Stomach (tissue), 8 donors: ENCODE measurements at regions not wholly inside any gene's neighbourhood (a gene's known extent, or its start where the extent isn't known, plus 50 kb on each side); places are given as distances from the start of the nearest gene placed in this dataset.

ENCODE experiments used
- DNase-seq, 2 donors: peaks; one replicate each; pipeline versions ENCODE4 v3.0.0 to v3.0.0-alpha.2; 2013 to 2019
- H3K27ac ChIP-seq, 5 donors: fragments of 200-600 bp in 4 of 5; sonication (generic) in 4 of 5; one replicate each; pipeline ENCODE4 v1.5.1; 2013 to 2019; ENCODE audit warnings: mild to moderate bottlenecking in 1 of 5, moderate library complexity in 1 of 5
- H3K27me3 ChIP-seq, 3 donors: fragments of 200-600 bp; sonication (generic); one replicate each; pipeline ENCODE4 v1.5.1; 2017 to 2019; ENCODE audit warnings: mixed run types in 1 of 3
- H3K36me3 ChIP-seq, 4 donors: fragments of 200-600 bp; sonication (generic); 1 replicate in 3 of 4; 2 replicates in 1 of 4; pipeline ENCODE4 v1.5.1; 2016 to 2019
- H3K4me1 ChIP-seq, 4 donors: fragments of 200-600 bp; sonication (generic); one replicate each; pipeline ENCODE4 v1.5.1; 2016 to 2019
- H3K4me3 ChIP-seq, 4 donors: fragments of 200-600 bp; sonication (generic) in 3 of 4; one replicate each; pipeline ENCODE4 v1.5.1; 2016 to 2019; ENCODE audit warnings: mild to moderate bottlenecking in 1 of 4
- H3K9me3 ChIP-seq, 4 donors: fragments of 200-600 bp; sonication (generic); one replicate each; pipeline ENCODE4 v1.5.1; 2016 to 2019
- EP300 ChIP-seq: sonication (generic); formaldehyde crosslinking; IDR thresholded peaks from one replicate; pipeline ENCODE4 v1.6.1; 2017; ENCODE audit warnings: antibody characterized with exemption
- POLR2A ChIP-seq, 4 donors: fragments of 450-650 bp; IDR thresholded peaks; one replicate each; pipeline ENCODE4 v1.6.1; 2016; ENCODE audit warnings: antibody characterized with exemption in 4 of 4, control low read depth in 2 of 4, mild to moderate bottlenecking in 1 of 4, moderate library complexity in 1 of 4
- POLR2AphosphoS5 ChIP-seq, 3 donors: sonication (generic); formaldehyde crosslinking; IDR thresholded peaks; one replicate each; pipeline ENCODE4 v1.6.1; 2016; ENCODE audit warnings: antibody characterized with exemption in 3 of 3
- WGBS, 5 donors: extraction: QIAGEN DNeasy Blood & Tissue Kit in 3 of 5; methylation state at CpG; one replicate each; pipeline versions ENCODE4 v1.1.5 to v1.1.7; 2013 to 2018; 5-methylcytosine and 5-hydroxymethylcytosine counted together
- intact Hi-C: fragments of 100-400 bp; cut with DNase I; formaldehyde crosslinking; loops from one replicate; pipeline ENCODE4 v1.15.1; 2023; ENCODE audit warnings: low total_unique reads
- TF ChIP-seq, protein P1 (sequence below), 7 experiments: fragments of 450-650 bp in 4 of 7; fragments of 200-600 bp in 3 of 7; sonication (generic) in 3 of 7; IDR thresholded peaks; one replicate each; pipeline ENCODE4 v1.5.1; 2016 to 2019; ENCODE audit warnings: antibody characterized with exemption in 7 of 7, control low read depth in 2 of 7, mild to moderate bottlenecking in 1 of 7
- donor health status: healthy with polysubstance abuse.
- donor health status: Bipolar disorder and iron deficiency.
- donor health status: healthy.

GRCh38 chr9:28293369-28294090, 720.2 kb upstream of the C9orf72 start:
- Histone ChIP-seq H3K27me3 (no peaks in the 10 kb centered on the region), H3K36me3 (no peaks in the 10 kb centered on the region), H3K4me3 (no peak overlapping the region), H3K9me3 (no peaks in the 10 kb centered on the region), H3K4me1 (no peaks in the 10 kb centered on the region), H3K27ac (no peak overlapping the region)
- no peak for TF ChIP-seq POLR2A (IDR thresholded peaks at IDR 0.05)
- WGBS, 5 donors, result 68 to 80% (median 78%) methylated on average over 3 of the region's 3 CpGs
- intact Hi-C loops, result no loop called here
- DNase-seq, result no peak

DNA sequence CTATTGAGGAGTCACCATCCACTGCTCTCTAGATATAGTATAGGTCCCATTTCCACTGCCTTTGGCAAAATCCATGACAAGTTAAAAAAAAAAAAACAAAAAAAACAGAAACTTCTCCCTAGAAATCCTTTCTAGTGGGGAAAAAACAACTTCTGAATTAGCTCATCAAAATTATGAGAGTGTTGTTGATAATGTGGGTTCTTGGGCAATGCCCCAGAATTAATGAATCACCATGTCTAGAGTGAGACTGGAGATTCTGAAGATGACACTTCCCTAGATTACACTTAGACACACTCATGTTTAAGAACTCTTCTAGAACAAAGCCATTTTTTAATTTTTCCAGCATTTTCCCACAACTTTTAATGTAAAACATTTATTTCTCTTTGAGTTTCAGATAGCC, 728.0 kb upstream of the C9orf72 start:
- intact Hi-C loops, result no loop called here
- no peak for DNase-seq
- H3K27me3 ChIP-seq, result no peaks in the 10 kb centered on the region
- no peaks in the 10 kb centered on the region for H3K9me3 ChIP-seq
- no peaks in the 10 kb centered on the region for H3K36me3 ChIP-seq
- no peak overlapping the region for H3K4me3 ChIP-seq
- TF ChIP-seq POLR2AphosphoS5 (IDR thresholded peaks at IDR 0.05), result no peak
- TF ChIP-seq, protein P1, sequence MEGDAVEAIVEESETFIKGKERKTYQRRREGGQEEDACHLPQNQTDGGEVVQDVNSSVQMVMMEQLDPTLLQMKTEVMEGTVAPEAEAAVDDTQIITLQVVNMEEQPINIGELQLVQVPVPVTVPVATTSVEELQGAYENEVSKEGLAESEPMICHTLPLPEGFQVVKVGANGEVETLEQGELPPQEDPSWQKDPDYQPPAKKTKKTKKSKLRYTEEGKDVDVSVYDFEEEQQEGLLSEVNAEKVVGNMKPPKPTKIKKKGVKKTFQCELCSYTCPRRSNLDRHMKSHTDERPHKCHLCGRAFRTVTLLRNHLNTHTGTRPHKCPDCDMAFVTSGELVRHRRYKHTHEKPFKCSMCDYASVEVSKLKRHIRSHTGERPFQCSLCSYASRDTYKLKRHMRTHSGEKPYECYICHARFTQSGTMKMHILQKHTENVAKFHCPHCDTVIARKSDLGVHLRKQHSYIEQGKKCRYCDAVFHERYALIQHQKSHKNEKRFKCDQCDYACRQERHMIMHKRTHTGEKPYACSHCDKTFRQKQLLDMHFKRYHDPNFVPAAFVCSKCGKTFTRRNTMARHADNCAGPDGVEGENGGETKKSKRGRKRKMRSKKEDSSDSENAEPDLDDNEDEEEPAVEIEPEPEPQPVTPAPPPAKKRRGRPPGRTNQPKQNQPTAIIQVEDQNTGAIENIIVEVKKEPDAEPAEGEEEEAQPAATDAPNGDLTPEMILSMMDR (IDR thresholded peaks at IDR 0.05), result no peak
- TF ChIP-seq POLR2A (IDR thresholded peaks at IDR 0.05), result no peak
- TF ChIP-seq EP300, result no peak
- no peak overlapping the region for H3K27ac ChIP-seq
- no peaks in the 10 kb centered on the region for H3K4me1 ChIP-seq

DNA sequence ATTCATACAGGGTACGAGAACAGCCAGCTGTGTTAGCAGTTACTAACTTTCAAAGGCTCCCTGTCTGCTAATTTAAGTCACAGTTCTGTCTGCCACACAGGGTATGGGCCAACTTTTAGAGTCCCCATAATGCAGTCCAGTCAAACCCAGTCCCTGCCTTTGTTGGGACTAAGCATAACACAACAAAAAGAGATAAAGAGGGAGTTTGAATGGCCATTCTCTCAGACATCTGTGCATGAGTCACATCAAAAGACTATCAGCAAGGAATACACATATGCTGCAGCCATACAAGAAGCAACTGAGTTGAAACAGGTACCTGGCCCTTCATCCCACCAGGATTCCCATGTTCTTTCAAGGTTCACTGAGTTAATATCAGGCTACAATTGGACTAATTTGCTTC, 744.5 kb upstream of the C9orf72 start:
- no peak overlapping the region for H3K4me3 ChIP-seq
- H3K9me3 ChIP-seq, result no peaks in the 10 kb centered on the region
- H3K4me1 ChIP-seq, result no peaks in the 10 kb centered on the region
- H3K27me3 ChIP-seq, result no peaks in the 10 kb centered on the region
- intact Hi-C loops, result no loop called here
- no peak overlapping the region for H3K27ac ChIP-seq
- H3K36me3 ChIP-seq, result no peaks in the 10 kb centered on the region
- DNase-seq, result no peak
- no peak for TF ChIP-seq POLR2A (IDR thresholded peaks at IDR 0.05)
- TF ChIP-seq, protein P1 (IDR thresholded peaks at IDR 0.05), result no peak
- TF ChIP-seq POLR2AphosphoS5 (IDR thresholded peaks at IDR 0.05), result no peak
- TF ChIP-seq EP300, result no peak
- 69 to 86% (median 76%) methylated on average over 1 of the region's 1 CpG for WGBS, 5 donors

DNA sequence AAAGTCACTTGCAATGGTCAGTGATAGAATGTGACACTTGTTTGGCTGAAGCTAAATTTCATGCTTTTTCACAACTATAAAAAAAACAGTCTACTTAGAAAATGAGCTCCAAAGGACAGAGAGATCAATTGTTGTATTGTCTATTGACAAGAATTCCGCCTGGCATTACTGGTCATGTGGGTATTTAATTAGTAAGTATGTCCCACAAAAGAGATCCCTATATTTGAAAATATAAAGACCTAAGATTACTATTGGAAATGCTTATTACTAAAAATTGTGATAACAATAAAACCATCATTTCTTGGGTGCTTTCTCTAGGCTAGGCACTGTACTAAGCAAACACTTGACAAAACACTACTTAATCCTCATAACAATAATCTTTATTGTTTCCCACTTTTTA, 745.2 kb upstream of the C9orf72 start:
- TF ChIP-seq EP300, result no peak
- TF ChIP-seq POLR2A (IDR thresholded peaks at IDR 0.05), result no peak
- TF ChIP-seq POLR2AphosphoS5 (IDR thresholded peaks at IDR 0.05), result no peak
- TF ChIP-seq, protein P1 (IDR thresholded peaks at IDR 0.05), result no peak
- DNase-seq, result no peak
- no peak overlapping the region for H3K4me3 ChIP-seq
- 41 to 89% (median 78%) methylated on average over 1 of the region's 1 CpG for WGBS, 5 donors
- no peaks in the 10 kb centered on the region for H3K4me1 ChIP-seq
- H3K9me3 ChIP-seq, result no peaks in the 10 kb centered on the region
- H3K27ac ChIP-seq, result no peak overlapping the region
- no peaks in the 10 kb centered on the region for H3K27me3 ChIP-seq
- H3K36me3 ChIP-seq, result no peaks in the 10 kb centered on the region
- intact Hi-C loops, result no loop called here

- intact Hi-C loops, result no loop called here
- no peak overlapping the region for H3K4me3 ChIP-seq
- no peaks in the 10 kb centered on the region for H3K36me3 ChIP-seq
- no peaks in the 10 kb centered on the region for H3K9me3 ChIP-seq
- no peak for DNase-seq
- no peak overlapping the region for H3K27ac ChIP-seq
- WGBS, 5 donors, result 69 to 88% (median 78%) methylated on average over 2 of the region's 2 CpGs
- TF ChIP-seq EP300 (no peak), POLR2A (IDR thresholded peaks at IDR 0.05) (no peak), POLR2AphosphoS5 (IDR thresholded peaks at IDR 0.05) (no peak)
- TF ChIP-seq, protein P1 (IDR thresholded peaks at IDR 0.05), result no peak
- H3K27me3 ChIP-seq, result no peaks in the 10 kb centered on the region
- H3K4me1 ChIP-seq, result no peaks in the 10 kb centered on the region
Observed at GRCh38 chr9:28319981-28320380, 746.7 kb upstream of the C9orf72 start.
